PC-3 (cell line): ENCODE measurements at regions not wholly inside any gene's neighbourhood (a gene's known extent, or its start where the extent isn't known, plus 50 kb on each side); places are given as distances from the start of the nearest gene placed in this dataset.
A peak's percentile ranks its signal among the peaks of the same experiment; 100 is the strongest.

Source experiments
- ATAC-seq: fragments of 200-7000 bp; cut with Tn5 transposase; 2 replicates; pipeline ENCODE4 v1.9.1; 2020; ENCODE audit warnings: mild to moderate bottlenecking, moderate library complexity
- BruUV-seq: library from RNA; stranded (reverse); fragments of 400-500 nt; replicated peaks from 2 replicates; lab custom pipeline; 2021; lab: Mats Ljungman, UMichigan
- CTCF ChIA-PET: fragments of 300-600 bp; sonication (Branson Sonifier 250); formaldehyde crosslinking; loops from one replicate; lab custom pipeline; 2022; ENCODE audit warnings: antibody characterized with exemption; lab: Charles Lee
- POLR2A ChIA-PET: fragments of 300-600 bp; sonication (Branson Sonifier 250); formaldehyde crosslinking; loops from one replicate; lab custom pipeline; 2022; ENCODE audit warnings: antibody characterized with exemption; ENCODE audit not compliant: unreplicated experiment; lab: Charles Lee
- DNase-seq: peaks from one replicate; pipeline ENCODE4 v3.0.0-alpha.2; 2015
- H2AFZ ChIP-seq: fragments of 300-600 bp; sonication (generic); 2 replicates; pipeline ENCODE4 v1.6.0; 2016; ENCODE audit warnings: antibody characterized with exemption, low read length
- H3F3A ChIP-seq: fragments of 300-600 bp; sonication (generic); one replicate; pipeline ENCODE4 v1.6.0; 2017; ENCODE audit warnings: antibody characterized with exemption, low read length, control low read depth, mild to moderate bottlenecking; ENCODE audit not compliant: unreplicated experiment
- H3K27ac ChIP-seq: fragments of 300-600 bp; sonication (generic); 2 replicates; pipeline ENCODE4 v1.5.1; 2016; ENCODE audit warnings: mild to moderate bottlenecking, low read length
- H3K27me3 ChIP-seq: fragments of 300-600 bp; sonication (generic); 2 replicates; pipeline ENCODE4 v1.6.1; 2016; ENCODE audit warnings: low read length, mixed read lengths
- H3K36me3 ChIP-seq: fragments of 300-600 bp; sonication (generic); 2 replicates; pipeline ENCODE4 v1.6.1; 2016; ENCODE audit warnings: low read depth, mixed run types, low read length, mixed read lengths
- H3K4me1 ChIP-seq: fragments of 300-600 bp; sonication (generic); 2 replicates; pipeline ENCODE4 v1.5.1; 2016; ENCODE audit warnings: low read length; ENCODE audit not compliant: insufficient read depth
- H3K4me2 ChIP-seq: fragments of 300-600 bp; sonication (generic); 2 replicates; pipeline ENCODE4 v1.6.0; 2016; ENCODE audit warnings: low read length
- H3K4me3 ChIP-seq: fragments of 300-600 bp; sonication (generic); 2 replicates; pipeline ENCODE4 v1.5.1; 2016; ENCODE audit warnings: mild to moderate bottlenecking, low read length, mixed read lengths
- H3K79me2 ChIP-seq: fragments of 300-600 bp; sonication (generic); 2 replicates; pipeline ENCODE4 v1.6.1; 2017; ENCODE audit warnings: low read length, mixed read lengths
- H3K9ac ChIP-seq: fragments of 300-600 bp; sonication (generic); 2 replicates; pipeline ENCODE4 v1.6.0; 2016; ENCODE audit warnings: mild to moderate bottlenecking, low read length
- H3K9me2 ChIP-seq: fragments of 300-600 bp; sonication (generic); replicated peaks from 2 replicates; pipeline ENCODE4 v1.6.1; 2016; ENCODE audit warnings: mixed run types, low read length, mixed read lengths
- H3K9me3 ChIP-seq: fragments of 300-600 bp; sonication (generic); 2 replicates; pipeline ENCODE4 v1.6.1; 2016; ENCODE audit warnings: low read length, mixed read lengths
- H4K20me1 ChIP-seq: fragments of 300-600 bp; sonication (generic); 2 replicates; pipeline ENCODE4 v1.6.1; 2016; ENCODE audit warnings: low read length, mixed read lengths
- CTCF ChIP-seq: fragments of 300-600 bp; sonication (generic); conservative IDR thresholded peaks from 2 replicates; pipeline ENCODE4 v1.5.1; 2017; ENCODE audit warnings: antibody characterized with exemption, low read depth, mild to moderate bottlenecking, low read length
- EZH2 ChIP-seq: fragments of 300-600 bp; sonication (generic); IDR thresholded peaks from one replicate; pipeline ENCODE4 v1.6.1; 2017; ENCODE audit warnings: antibody characterized with exemption, mild to moderate bottlenecking, low read length; ENCODE audit not compliant: unreplicated experiment
- EZH2phosphoT487 ChIP-seq: fragments of 300-600 bp; sonication (generic); IDR thresholded peaks from 2 replicates; pipeline ENCODE4 v1.6.1; 2018; ENCODE audit warnings: mild to moderate bottlenecking, antibody characterized with exemption, low read length, borderline replicate concordance
- intact Hi-C: fragments of 100-400 bp; cut with micrococcal nuclease; formaldehyde crosslinking; loops from 2 replicates; pipeline ENCODE4 v1.9.0; 2023

GRCh38 chr15:72968531-72968922 is 83.7 kb upstream of the NEO1 start:
- Histone ChIP-seq H3K27ac (no peak overlapping the region), H3K4me1 (no peaks in the 10 kb centered on the region), H3K36me3 (no peaks in the 10 kb centered on the region), H3K27me3 (peaks cover 16% of the 10 kb centered on the region), H3K4me2 (no peak overlapping the region), H3K9me2 (no peaks in the 10 kb centered on the region), H2AFZ (no peak overlapping the region), H3K79me2 (no peaks in the 10 kb centered on the region), H4K20me1 (no peaks in the 10 kb centered on the region), H3K4me3 (no peak overlapping the region), H3K9ac (no peak overlapping the region), H3F3A (no peaks in the 10 kb centered on the region), H3K9me3 (no peaks in the 10 kb centered on the region)
- DNase-seq (peak; percentile 11), ATAC-seq (no peak)
- CTCF ChIA-PET, result no interaction called here
- BruUV-seq, result no TSS peak
- TF ChIP-seq EZH2phosphoT487 (no peak), EZH2 (no peak), CTCF (no peak)
- POLR2A ChIA-PET, result no interaction called here
- intact Hi-C loops, result no loop called here

GRCh38 chr15:72967811-72968530 is 84.3 kb upstream of the NEO1 start:
- Histone ChIP-seq H2AFZ (no peak overlapping the region), H3K79me2 (no peaks in the 10 kb centered on the region), H3K4me1 (no peaks in the 10 kb centered on the region), H4K20me1 (no peaks in the 10 kb centered on the region), H3K9ac (no peak overlapping the region), H3K36me3 (no peaks in the 10 kb centered on the region), H3F3A (no peaks in the 10 kb centered on the region), H3K27ac (no peak overlapping the region), H3K4me3 (no peak overlapping the region), H3K9me3 (no peaks in the 10 kb centered on the region), H3K27me3 (peaks cover 16% of the 10 kb centered on the region), H3K4me2 (no peak overlapping the region), H3K9me2 (no peaks in the 10 kb centered on the region)
- no TSS peak for BruUV-seq
- intact Hi-C loops, result no loop called here
- ATAC-seq, result no peak
- TF ChIP-seq EZH2, result no peak
- no peak for DNase-seq
- ChIA-PET CTCF (no interaction called here), POLR2A (no interaction called here)

- DNase-seq, result no peak
- no peaks in the 10 kb centered on the region for H3F3A ChIP-seq
- H3K9me3 ChIP-seq, result no peaks in the 10 kb centered on the region
- H3K27me3 ChIP-seq, result peaks cover 16% of the 10 kb centered on the region
- POLR2A ChIA-PET, result no interaction called here
- CTCF ChIA-PET, result no interaction called here
- no peaks in the 10 kb centered on the region for H3K9me2 ChIP-seq
- TF ChIP-seq CTCF (no peak), EZH2 (no peak), EZH2phosphoT487 (no peak)
- no peaks in the 10 kb centered on the region for H4K20me1 ChIP-seq
- H2AFZ ChIP-seq, result no peak overlapping the region
- BruUV-seq, result no TSS peak
- H3K4me2 ChIP-seq, result no peak overlapping the region
- H3K79me2 ChIP-seq, result no peaks in the 10 kb centered on the region
- no peak overlapping the region for H3K4me3 ChIP-seq
- no peak for ATAC-seq
- H3K9ac ChIP-seq, result no peak overlapping the region
- H3K27ac ChIP-seq, result no peak overlapping the region
- intact Hi-C loops, result no loop called here
- H3K4me1 ChIP-seq, result no peaks in the 10 kb centered on the region
- H3K36me3 ChIP-seq, result no peaks in the 10 kb centered on the region
Measured at GRCh38 chr15:72967397-72967796, 84.9 kb upstream of the NEO1 start.
